Type B pancreatic cell (in vitro differentiated cells): ENCODE measurements at regions not wholly inside any gene's neighbourhood (a gene's known extent, or its start where the extent isn't known, plus 50 kb on each side); places are given as distances from the start of the nearest gene placed in this dataset.
"Not testable (repeated sequence)": the region's sequence is repeated elsewhere in the genome, so short reads cannot be mapped to it uniquely, and the experiment has no call there.

Experiments
- DNase-seq: peaks from one replicate; pipeline ENCODE4 v3.0.0; 2021; ENCODE audit warnings: mixed read lengths; ENCODE audit not compliant: unreplicated experiment; ENCODE audit errors: extremely low spot score
- H3K27ac Mint-ChIP-seq: 2 replicates; pipeline ENCODE4 v1.8.0; 2021; ENCODE audit warnings: mild to moderate bottlenecking, mixed read lengths
- H3K27me3 Mint-ChIP-seq: 2 replicates; pipeline ENCODE4 v1.8.0; 2021; ENCODE audit warnings: mixed read lengths
- H3K36me3 Mint-ChIP-seq: 2 replicates; pipeline ENCODE4 v1.8.0; 2021; ENCODE audit warnings: mixed read lengths
- H3K4me1 Mint-ChIP-seq: one replicate; pipeline ENCODE4 v1.8.0; 2021; ENCODE audit warnings: mixed read lengths; ENCODE audit not compliant: unreplicated experiment
- H3K4me3 Mint-ChIP-seq: 2 replicates; pipeline ENCODE4 v1.8.0; 2021; ENCODE audit warnings: mild to moderate bottlenecking, mixed read lengths
- H3K9me3 Mint-ChIP-seq: 2 replicates; pipeline ENCODE4 v1.8.0; 2021; ENCODE audit warnings: mixed read lengths
- TF ChIP-seq, protein P1 (sequence below): fragments of 200-600 bp; sonication (generic); conservative IDR thresholded peaks from 2 replicates; pipeline ENCODE4 v1.5.0; 2021; ENCODE audit warnings: antibody characterized with exemption, mild to moderate bottlenecking

DNA sequence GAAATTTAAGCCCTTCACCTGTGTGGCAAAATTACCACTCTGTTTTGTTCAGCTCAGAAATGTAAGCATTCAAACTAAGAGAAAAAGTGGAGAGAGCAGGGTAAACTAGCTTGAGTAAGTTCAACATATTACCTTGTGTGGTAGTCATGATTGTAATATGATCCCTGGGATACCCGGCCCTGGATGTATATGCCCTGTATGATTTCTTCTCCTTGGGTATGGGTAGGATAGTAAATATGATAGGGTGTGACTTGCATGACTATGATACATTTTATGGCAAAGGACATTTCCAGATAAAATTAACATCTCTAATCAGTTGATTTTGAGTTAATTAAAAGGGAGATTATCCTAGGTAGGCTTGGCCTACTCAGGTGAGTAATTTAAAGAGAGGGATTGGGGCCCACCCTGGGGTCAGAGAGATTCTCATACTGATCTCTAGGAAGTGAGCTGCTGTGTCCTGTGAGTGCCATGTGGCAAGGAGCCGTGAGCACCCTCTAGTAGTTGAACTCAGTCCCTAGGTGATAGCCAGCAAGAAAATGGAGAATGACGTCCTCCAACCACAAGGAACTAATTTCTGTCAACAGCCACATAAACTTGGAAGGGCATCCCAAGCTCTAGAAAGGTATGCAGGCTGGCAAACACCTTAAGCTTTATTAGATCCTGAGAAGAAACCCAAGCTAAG, 62.2 kb upstream of the ANXA1 start:
- TF ChIP-seq, protein P1, sequence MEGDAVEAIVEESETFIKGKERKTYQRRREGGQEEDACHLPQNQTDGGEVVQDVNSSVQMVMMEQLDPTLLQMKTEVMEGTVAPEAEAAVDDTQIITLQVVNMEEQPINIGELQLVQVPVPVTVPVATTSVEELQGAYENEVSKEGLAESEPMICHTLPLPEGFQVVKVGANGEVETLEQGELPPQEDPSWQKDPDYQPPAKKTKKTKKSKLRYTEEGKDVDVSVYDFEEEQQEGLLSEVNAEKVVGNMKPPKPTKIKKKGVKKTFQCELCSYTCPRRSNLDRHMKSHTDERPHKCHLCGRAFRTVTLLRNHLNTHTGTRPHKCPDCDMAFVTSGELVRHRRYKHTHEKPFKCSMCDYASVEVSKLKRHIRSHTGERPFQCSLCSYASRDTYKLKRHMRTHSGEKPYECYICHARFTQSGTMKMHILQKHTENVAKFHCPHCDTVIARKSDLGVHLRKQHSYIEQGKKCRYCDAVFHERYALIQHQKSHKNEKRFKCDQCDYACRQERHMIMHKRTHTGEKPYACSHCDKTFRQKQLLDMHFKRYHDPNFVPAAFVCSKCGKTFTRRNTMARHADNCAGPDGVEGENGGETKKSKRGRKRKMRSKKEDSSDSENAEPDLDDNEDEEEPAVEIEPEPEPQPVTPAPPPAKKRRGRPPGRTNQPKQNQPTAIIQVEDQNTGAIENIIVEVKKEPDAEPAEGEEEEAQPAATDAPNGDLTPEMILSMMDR: no peak
- Mint-ChIP-seq H3K4me3 (no peak overlapping the region), H3K27me3 (no peaks in the 10 kb centered on the region), H3K36me3 (no peaks in the 10 kb centered on the region), H3K4me1 (no peaks in the 10 kb centered on the region), H3K9me3 (no peaks in the 10 kb centered on the region), H3K27ac (no peak overlapping the region)
- no peak for DNase-seq

DNA sequence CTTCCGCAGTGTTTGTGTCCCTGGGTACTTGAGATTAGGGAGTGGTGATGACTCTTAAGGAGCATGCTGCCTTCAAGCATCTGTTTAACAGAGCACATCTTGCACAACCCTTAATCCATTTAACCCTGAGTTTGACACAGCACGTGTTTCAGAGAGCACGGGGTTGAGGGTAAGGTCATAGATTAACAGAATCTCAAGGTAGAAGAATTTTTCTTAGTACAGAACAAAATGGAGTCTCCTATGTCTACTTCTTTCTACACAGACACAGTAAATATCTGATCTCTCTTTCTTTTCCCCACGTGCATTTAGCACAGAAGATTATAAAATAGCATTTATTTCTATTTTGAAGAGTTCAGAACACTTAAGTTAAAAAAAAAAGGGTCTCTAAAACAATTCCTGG, 63.8 kb upstream of the ANXA1 start:
- not testable (repeated sequence) for H3K9me3 Mint-ChIP-seq, H3K4me3 Mint-ChIP-seq, H3K27me3 Mint-ChIP-seq

DNA sequence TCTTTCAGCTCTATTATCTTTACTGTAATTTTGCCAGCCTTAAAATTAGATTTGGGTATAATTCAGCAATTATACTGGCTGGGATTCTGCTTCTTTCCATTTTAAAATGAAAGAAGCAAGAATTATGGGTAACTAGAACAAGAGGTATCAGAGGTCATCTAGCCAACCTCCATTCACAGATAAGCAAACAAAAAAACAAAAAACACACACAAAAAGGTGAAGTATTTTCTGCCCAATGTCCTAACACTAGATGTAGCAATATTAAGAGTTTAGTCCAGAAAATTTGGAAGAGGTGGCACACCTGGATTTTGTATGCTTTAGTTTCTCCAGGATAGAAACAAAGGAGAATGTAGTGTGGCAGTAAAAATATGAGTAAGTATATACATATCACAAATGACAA, 68.1 kb upstream of the ANXA1 start:
- H3K36me3 Mint-ChIP-seq: no peaks in the 10 kb centered on the region
- H3K9me3 Mint-ChIP-seq: no peaks in the 10 kb centered on the region
- DNase-seq: no peak
- TF ChIP-seq, protein P1: no peak
- H3K27me3 Mint-ChIP-seq: no peaks in the 10 kb centered on the region
- H3K4me3 Mint-ChIP-seq: no peak overlapping the region
- no peak overlapping the region for H3K27ac Mint-ChIP-seq
- H3K4me1 Mint-ChIP-seq: peaks cover 17% of the 10 kb centered on the region

More for the DNA sequence above, 63.8 kb upstream of the ANXA1 start:
- not testable (repeated sequence) for H3K27ac Mint-ChIP-seq, H3K36me3 Mint-ChIP-seq, H3K4me1 Mint-ChIP-seq, DNase-seq

DNA sequence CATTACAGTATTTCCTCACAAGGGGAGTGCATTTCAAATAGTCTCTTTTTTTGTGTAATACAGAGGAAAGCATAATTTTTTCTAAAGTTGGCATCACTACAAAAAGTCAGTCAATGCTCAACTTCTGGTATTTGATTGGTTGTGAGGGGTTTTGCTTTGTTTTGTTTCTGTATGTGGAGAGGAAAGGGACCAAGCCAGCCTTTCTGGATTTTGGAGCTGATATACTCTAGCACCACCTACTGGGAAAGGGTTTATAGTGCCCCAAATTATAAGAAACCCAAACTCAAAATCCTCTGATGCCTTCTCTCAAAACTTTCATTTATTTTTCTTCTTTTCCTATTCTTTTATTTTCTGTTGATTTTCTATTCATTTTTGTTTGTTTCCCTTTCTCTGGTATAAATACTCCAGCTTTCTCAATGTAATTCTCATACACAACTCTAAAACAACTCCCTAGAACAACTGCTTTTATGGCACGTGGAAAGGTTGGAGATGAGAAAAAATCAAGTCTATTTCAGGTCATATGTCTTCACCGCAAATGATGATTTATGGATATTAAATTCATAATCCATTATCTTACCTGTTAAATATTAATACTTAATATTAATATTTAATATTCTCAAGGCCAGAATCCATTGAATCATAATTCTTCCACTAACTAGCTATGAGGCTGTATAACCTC, 69.5 kb upstream of the ANXA1 start:
- no peaks in the 10 kb centered on the region for H3K27me3 Mint-ChIP-seq
- no peak for DNase-seq

DNA sequence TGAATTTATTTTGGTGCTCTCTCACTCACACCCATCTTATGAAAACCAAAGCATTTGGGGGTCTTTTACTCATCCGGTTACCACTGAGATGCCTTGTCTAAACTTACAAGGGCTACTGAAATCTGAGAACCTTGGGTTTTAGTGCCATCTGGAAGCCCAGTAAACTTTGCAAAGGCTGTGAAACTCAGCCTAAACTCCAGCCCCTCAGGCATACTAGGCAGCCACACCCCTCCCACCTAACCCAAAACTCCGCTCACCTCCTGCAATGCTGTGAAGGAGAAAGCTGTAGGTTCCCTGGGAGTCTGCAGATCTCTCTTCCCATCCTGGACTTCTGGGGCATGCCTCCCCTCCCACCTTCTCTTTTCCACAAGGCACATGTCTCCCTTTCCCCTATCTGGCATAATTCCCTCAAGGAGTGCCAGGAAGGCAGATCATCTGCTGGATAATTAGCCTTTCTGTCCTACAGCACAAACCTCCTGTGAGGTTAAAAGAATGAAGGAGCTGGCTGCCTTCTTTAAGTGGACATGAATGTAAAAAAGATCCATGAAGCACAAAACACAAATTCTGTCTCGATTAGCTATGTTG, 71.5 kb upstream of the ANXA1 start:
- TF ChIP-seq, protein P1: no peak
- Mint-ChIP-seq H3K4me1 (peaks cover 17% of the 10 kb centered on the region), H3K9me3 (no peaks in the 10 kb centered on the region), H3K27ac (peak overlapping the region; percentile 97), H3K4me3 (peak overlapping the region; percentile 78), H3K36me3 (no peaks in the 10 kb centered on the region), H3K27me3 (no peaks in the 10 kb centered on the region)
- no peak for DNase-seq

More for the DNA sequence above, 69.5 kb upstream of the ANXA1 start:
- peaks cover 17% of the 10 kb centered on the region for H3K4me1 Mint-ChIP-seq
- no peaks in the 10 kb centered on the region for H3K36me3 Mint-ChIP-seq
- H3K4me3 Mint-ChIP-seq: peak overlapping the region; percentile 50
- no peaks in the 10 kb centered on the region for H3K9me3 Mint-ChIP-seq
- H3K27ac Mint-ChIP-seq: peak overlapping the region; percentile 84
- TF ChIP-seq, protein P1: peak; percentile 86

DNA sequence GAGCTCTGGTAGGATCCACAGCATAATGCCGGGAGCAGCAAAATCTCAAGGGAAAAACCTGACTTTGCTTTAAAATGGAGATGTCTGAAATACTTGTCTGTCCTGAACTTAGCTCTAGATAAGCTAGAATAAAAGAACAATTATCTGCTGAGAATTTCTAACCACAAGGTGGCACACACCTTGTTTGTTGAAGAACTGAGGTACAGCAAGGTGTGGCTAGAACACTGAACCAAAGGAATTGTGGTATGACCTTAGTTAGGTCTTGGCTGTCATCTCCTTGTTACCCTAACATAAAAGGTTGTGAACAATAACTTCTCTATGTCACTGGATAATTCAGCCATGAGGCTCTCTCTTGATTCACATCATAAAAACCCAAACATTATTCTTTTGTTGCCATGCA, 72.3 kb upstream of the ANXA1 start:
- peaks cover 17% of the 10 kb centered on the region for H3K4me1 Mint-ChIP-seq
- TF ChIP-seq, protein P1: peak; percentile 30
- no peaks in the 10 kb centered on the region for H3K36me3 Mint-ChIP-seq
- no peaks in the 10 kb centered on the region for H3K9me3 Mint-ChIP-seq
- H3K4me3 Mint-ChIP-seq: peak overlapping the region; percentile 47
- H3K27me3 Mint-ChIP-seq: no peaks in the 10 kb centered on the region
- DNase-seq: no peak
- H3K27ac Mint-ChIP-seq: peak overlapping the region; percentile 97
